HCT116 (cell line): ENCODE measurements at regions not wholly inside any gene's neighbourhood (a gene's known extent, or its start where the extent isn't known, plus 50 kb on each side); places are given as distances from the start of the nearest gene placed in this dataset.
"Not testable (repeated sequence)": the region's sequence is repeated elsewhere in the genome, so short reads cannot be mapped to it uniquely, and the experiment has no call there.

Source experiments
- CTCF ChIP-seq, 3 experiments: fragments of 200-600 bp in 1 of 3; sonication (generic) in 1 of 3; IDR thresholded peaks in 2 of 3; conservative IDR thresholded peaks in 1 of 3; 2 replicates each; pipeline ENCODE4 v1.5.1; 2012 to 2017; ENCODE audit warnings: low read depth in 2 of 3, low read length in 2 of 3, antibody characterized with exemption in 1 of 3, borderline replicate concordance in 1 of 3, control low read depth in 1 of 3, mild to moderate bottlenecking in 1 of 3, mixed read lengths in 1 of 3, mixed run types in 1 of 3, moderate library complexity in 1 of 3; ENCODE audit not compliant: insufficient read depth in 1 of 3
- EGR1 ChIP-seq: IDR thresholded peaks from 2 replicates; pipeline ENCODE4 v1.6.1; 2012; ENCODE audit warnings: low read depth
- EZH2 ChIP-seq: fragments of 200-600 bp; sonication (generic); IDR thresholded peaks from 2 replicates; pipeline ENCODE4 v1.6.1; 2017; ENCODE audit warnings: antibody characterized with exemption, mixed run types
- EZH2phosphoT487 ChIP-seq: fragments of 200-600 bp; IDR thresholded peaks from 2 replicates; pipeline ENCODE4 v1.6.1; 2018; ENCODE audit warnings: antibody characterized with exemption, borderline replicate concordance
- POLR2A ChIP-seq: IDR thresholded peaks from 2 replicates; pipeline ENCODE4 v1.7.0; 2011; ENCODE audit warnings: borderline replicate concordance; ENCODE audit not compliant: insufficient read depth, insufficient read length; ENCODE audit errors: extremely low read depth
- REST ChIP-seq: IDR thresholded peaks from 2 replicates; pipeline ENCODE4 v1.6.1; 2012; ENCODE audit warnings: low read depth
- SRF ChIP-seq: IDR thresholded peaks from 2 replicates; pipeline ENCODE4 v1.6.1; 2012; ENCODE audit warnings: low read depth

- not testable (repeated sequence) for TF ChIP-seq POLR2A; CTCF (IDR thresholded peaks at IDR 0.05 in 2 of 3, conservative IDR thresholded peaks at IDR 0.05 in 1 of 3; ENCODE audit: borderline replicate concordance in 1 of 3, insufficient read depth in 1 of 3, low read depth in 2 of 3, low read length in 2 of 3); EGR1; EZH2phosphoT487; REST; SRF; EZH2
Observed at GRCh38 chr2:230604158-230604557, 108.5 kb upstream of the CAB39 start.
